B cell (primary cell): ENCODE measurements at regions not wholly inside any gene's neighbourhood (a gene's known extent, or its start where the extent isn't known, plus 50 kb on each side); places are given as distances from the start of the nearest gene placed in this dataset.

Source experiments
- ATAC-seq: fragments of 200-7000 bp; cut with Tn5 transposase; one replicate; pipeline ENCODE4 v1.10.0; 2021; ENCODE audit warnings: low read depth, mild to moderate bottlenecking, moderate number of reproducible peaks, moderate library complexity
- CTCF ChIA-PET: fragments of 350-600 bp; sonication (Branson Sonifier 250); formaldehyde crosslinking; loops from one replicate; lab custom pipeline; 2021; ENCODE audit warnings: antibody characterized with exemption, inconsistent platforms; lab: Charles Lee
- POLR2A ChIA-PET: fragments of 350-600 bp; sonication (Branson Sonifier 250); formaldehyde crosslinking; loops from one replicate; lab custom pipeline; 2021; ENCODE audit warnings: antibody characterized with exemption; lab: Charles Lee
- DNase-seq: peaks from one replicate; pipeline ENCODE4 v3.0.0; 2013
- H2AFZ ChIP-seq: 2 replicates; pipeline ENCODE4 v1.6.1; 2012; ENCODE audit warnings: mild to moderate bottlenecking, low read depth, low read length; ENCODE audit not compliant: insufficient read depth, poor library complexity, severe bottlenecking
- H3K27ac ChIP-seq, 2 donors: 1 replicate in 1 of 2; 2 replicates in 1 of 2; pipeline ENCODE4 v1.5.1; 2012 to 2013; ENCODE audit warnings: low read length in 2 of 2, mild to moderate bottlenecking in 2 of 2, moderate library complexity in 1 of 2
- H3K27me3 ChIP-seq, 4 experiments: fragments of 200-600 bp in 1 of 4; sonication (generic) in 1 of 4; replicated peaks in 1 of 4; 1 replicate in 2 of 4; 2 replicates in 2 of 4; pipeline versions ENCODE4 v1.6.1 to v1.7.0; 2013 to 2016; ENCODE audit warnings: low read length in 3 of 4, mild to moderate bottlenecking in 2 of 4, mixed read lengths in 1 of 4, moderate library complexity in 1 of 4; ENCODE audit not compliant: insufficient read depth in 4 of 4, control insufficient read depth in 3 of 4; ENCODE audit errors: control extremely low read depth in 1 of 4
- H3K36me3 ChIP-seq, 2 experiments: replicated peaks in 1 of 2; 1 replicate in 1 of 2; 2 replicates in 1 of 2; pipeline versions ENCODE4 v1.6.1 to v1.7.1; 2013; ENCODE audit warnings: low read length in 1 of 2; ENCODE audit not compliant: insufficient read depth in 2 of 2, control insufficient read depth in 1 of 2; ENCODE audit errors: control extremely low read depth in 1 of 2, extremely low read depth in 1 of 2
- H3K4me1 ChIP-seq, 2 donors: fragments of 200-600 bp in 1 of 2; sonication (generic) in 1 of 2; 1 replicate in 1 of 2; 2 replicates in 1 of 2; pipeline versions ENCODE4 v1.5.1 to v1.6.1; 2013 to 2017; ENCODE audit warnings: low read length in 2 of 2; ENCODE audit not compliant: control insufficient read depth in 2 of 2, insufficient read depth in 2 of 2
- H3K4me2 ChIP-seq: replicated peaks from 2 replicates; pipeline ENCODE3; 2012; ENCODE audit warnings: mild to moderate bottlenecking, low read depth, low read length; ENCODE audit not compliant: poor library complexity, severe bottlenecking
- H3K4me3 ChIP-seq, 5 experiments: fragments of 200-600 bp in 1 of 5; sonication (generic) in 1 of 5; 1 replicate in 3 of 5; 2 replicates in 2 of 5; pipeline versions ENCODE4 v1.5.1 to v1.7.0; 2011 to 2016; ENCODE audit warnings: low read length in 4 of 5, mild to moderate bottlenecking in 4 of 5, low read depth in 2 of 5, control low read depth in 1 of 5, moderate library complexity in 1 of 5; ENCODE audit not compliant: insufficient read depth in 1 of 5; ENCODE audit errors: control extremely low read depth in 1 of 5, extremely low read depth in 1 of 5
- H3K79me2 ChIP-seq: fragments of 200-600 bp; sonication (generic); one replicate; pipeline ENCODE4 v1.6.0; 2016; ENCODE audit warnings: low read length; ENCODE audit not compliant: control insufficient read depth, insufficient read depth
- H3K9ac ChIP-seq: fragments of 200-600 bp; sonication (generic); 2 replicates; pipeline ENCODE4 v1.6.1; 2017; ENCODE audit warnings: mild to moderate bottlenecking, low read length, moderate library complexity
- H3K9me3 ChIP-seq, 3 donors: one replicate each; pipeline versions ENCODE4 v1.6.1 to v1.7.1; 2013; ENCODE audit warnings: low read length in 2 of 3; ENCODE audit not compliant: control insufficient read depth in 2 of 3, insufficient read depth in 1 of 3; ENCODE audit errors: control extremely low read depth in 1 of 3
- H4K20me1 ChIP-seq: 2 replicates; pipeline ENCODE4 v1.6.0; 2012; ENCODE audit warnings: mild to moderate bottlenecking, low read length; ENCODE audit not compliant: insufficient read depth, control insufficient read depth, poor library complexity, severe bottlenecking
- H3K27ac Mint-ChIP-seq: one replicate; pipeline ENCODE4 v1.8.0; 2021; ENCODE audit warnings: mixed read lengths
- H3K27me3 Mint-ChIP-seq: one replicate; pipeline ENCODE4 v1.8.0; 2021; ENCODE audit warnings: mixed read lengths
- H3K4me1 Mint-ChIP-seq: one replicate; pipeline ENCODE4 v1.8.0; 2021; ENCODE audit warnings: mixed read lengths
- H3K4me3 Mint-ChIP-seq: one replicate; pipeline ENCODE4 v1.8.0; 2021; ENCODE audit warnings: mixed read lengths
- H3K9me3 Mint-ChIP-seq: one replicate; pipeline ENCODE4 v1.8.0; 2022; ENCODE audit warnings: mixed read lengths; ENCODE audit not compliant: insufficient read depth
- CTCF ChIP-seq: fragments of 200-600 bp; IDR thresholded peaks from one replicate; pipeline ENCODE4 v1.8.0; 2022; ENCODE audit warnings: antibody characterized with exemption, mild to moderate bottlenecking
- EZH2 ChIP-seq: IDR thresholded peaks from 2 replicates; pipeline ENCODE4 v1.6.1; 2012; ENCODE audit warnings: borderline replicate concordance, low read depth, mild to moderate bottlenecking, moderate library complexity, low read length; ENCODE audit not compliant: insufficient read depth, poor library complexity, severe bottlenecking
- WGBS: methylation state at CpG from one replicate; pipeline ENCODE4 v1.1.5; 2013; ENCODE audit warnings: missing lambda C conversion rate; ENCODE audit not compliant: insufficient coverage; 5-methylcytosine and 5-hydroxymethylcytosine counted together
- intact Hi-C: fragments of 100-400 bp; cut with micrococcal nuclease; formaldehyde crosslinking; loops from one replicate; pipeline ENCODE4 v1.10.0; 2022

GRCh38 chr11:50379484-50379883 lies 346.8 kb downstream of the OR4C45 start:
- CTCF ChIA-PET, result no interaction called here
- Mint-ChIP-seq H3K4me1 (no peaks in the 10 kb centered on the region), H3K27me3 (no peaks in the 10 kb centered on the region), H3K4me3 (no peak overlapping the region), H3K27ac (no peak overlapping the region), H3K9me3 (peaks cover 7% of the 10 kb centered on the region)
- 100% methylated on average over 1 of the region's 1 CpG for WGBS
- H3K9me3 ChIP-seq, result peaks cover 0 to 38% (median 5%) of the 10 kb centered on the region in 3 donors
- POLR2A ChIA-PET, result no interaction called here
- no peak for TF ChIP-seq EZH2
- no peak for TF ChIP-seq CTCF
- no peak for DNase-seq
- no peak for ATAC-seq
- H3K36me3 ChIP-seq, result no peaks in the 10 kb centered on the region
- no peak overlapping the region for H3K4me2 ChIP-seq
- no peak overlapping the region for H3K4me3 ChIP-seq
- intact Hi-C loops, result no loop called here
- no peak overlapping the region for H2AFZ ChIP-seq
- H3K27ac ChIP-seq, result no peak overlapping the region
- H3K27me3 ChIP-seq, result no peaks in the 10 kb centered on the region
- no peaks in the 10 kb centered on the region for H3K4me1 ChIP-seq
- no peaks in the 10 kb centered on the region for H3K79me2 ChIP-seq
- H3K9ac ChIP-seq, result no peak overlapping the region
- H4K20me1 ChIP-seq, result no peaks in the 10 kb centered on the region

GRCh38 chr11:50394017-50394416 lies 361.3 kb downstream of the OR4C45 start:
- peaks cover 11% of the 10 kb centered on the region for H3K9me3 Mint-ChIP-seq

More at GRCh38 chr11:50394017-50394416, 361.3 kb downstream of the OR4C45 start:
- Histone ChIP-seq H3K36me3 (no peaks in the 10 kb centered on the region), H3K79me2 (no peaks in the 10 kb centered on the region), H3K27me3 (no peaks in the 10 kb centered on the region), H3K27ac (no peak overlapping the region), H3K4me2 (no peak overlapping the region), H2AFZ (no peak overlapping the region), H3K9ac (no peak overlapping the region), H3K4me3 (no peak overlapping the region), H3K4me1 (no peaks in the 10 kb centered on the region), H4K20me1 (no peaks in the 10 kb centered on the region), H3K9me3 (peaks cover 0 to 59% (median 4%) of the 10 kb centered on the region in 3 donors)
- CTCF ChIA-PET, result no interaction called here
- no peaks in the 10 kb centered on the region for H3K4me1 Mint-ChIP-seq
- H3K27me3 Mint-ChIP-seq, result no peaks in the 10 kb centered on the region
- no peak overlapping the region for H3K4me3 Mint-ChIP-seq
- DNase-seq (no peak), ATAC-seq (no peak)
- POLR2A ChIA-PET, result no interaction called here
- intact Hi-C loops, result no loop called here
- TF ChIP-seq CTCF (no peak), EZH2 (no peak)
- no peak overlapping the region for H3K27ac Mint-ChIP-seq
- 100% methylated on average over 1 of the region's 2 CpGs for WGBS
